Right hindlimb (tissue), 1 donor: ENCODE measurements at regions not wholly inside any gene's neighbourhood (a gene's known extent, or its start where the extent isn't known, plus 50 kb on each side); places are given as distances from the start of the nearest gene placed in this dataset.
A peak's percentile ranks its signal among the peaks of the same experiment; 100 is the strongest.

Source experiments
- DNase-seq: peaks from one replicate; pipeline ENCODE4 v3.0.0-alpha.2; 2018

DNA sequence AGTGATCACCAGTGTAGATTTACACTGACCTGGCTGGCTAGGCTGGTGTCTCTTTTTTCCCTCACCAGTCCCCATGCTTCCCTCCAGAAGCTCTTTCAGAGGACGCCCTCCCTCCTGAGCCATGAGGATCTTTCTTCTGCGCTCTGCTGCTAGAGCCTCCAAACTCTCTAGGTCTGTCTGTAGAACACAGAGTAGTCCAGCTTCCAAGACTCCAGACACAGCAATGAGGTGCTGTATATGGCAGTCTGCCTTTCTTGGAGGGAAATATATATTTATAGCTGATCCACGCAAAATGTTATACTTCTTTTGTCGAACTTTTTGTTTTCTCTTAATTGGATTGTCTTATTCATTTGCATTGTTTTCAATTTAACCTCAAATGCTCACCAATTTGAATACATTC is 1121.8 kb downstream of the ROBO2 start:
- DNase-seq: no peak

DNA sequence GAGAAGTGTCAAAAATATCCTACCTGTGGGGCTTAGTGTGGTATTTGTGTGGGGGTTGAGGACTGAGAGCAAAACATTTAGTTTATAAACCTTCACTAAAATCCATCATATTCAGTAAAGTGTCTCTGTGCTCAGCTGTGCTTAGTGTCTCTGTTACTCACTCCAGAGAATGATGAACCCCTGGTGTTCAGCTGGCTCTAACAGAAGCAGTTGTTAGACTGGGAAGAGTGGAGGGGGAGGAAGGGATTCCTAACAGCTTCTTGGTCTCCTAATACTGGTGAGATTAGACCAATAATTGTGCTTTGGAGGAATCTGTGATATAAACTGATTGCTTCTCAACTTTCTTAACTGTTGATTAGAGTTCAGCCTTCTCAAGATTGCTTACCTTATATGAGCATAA is 1123.5 kb downstream of the ROBO2 start:
- DNase-seq: no peak

DNA sequence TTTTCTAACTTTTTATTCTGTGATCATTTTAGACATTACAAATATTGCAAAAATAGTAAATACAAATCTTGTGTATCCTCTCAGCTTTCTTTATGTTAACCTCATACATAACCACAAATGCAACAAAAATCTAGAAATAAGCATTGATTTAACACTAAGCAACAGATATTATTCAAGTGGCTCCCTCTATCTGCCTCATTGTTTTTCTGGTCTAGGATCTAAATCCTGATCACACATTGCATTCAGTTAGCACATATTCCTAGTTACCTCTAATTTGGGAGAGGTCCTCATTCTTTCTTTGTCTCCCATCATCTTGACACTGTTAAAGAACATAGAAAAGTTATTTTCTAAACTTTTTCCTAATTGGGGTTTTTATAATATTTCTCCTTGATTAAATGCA is 1126.0 kb downstream of the ROBO2 start:
- DNase-seq: no peak

DNA sequence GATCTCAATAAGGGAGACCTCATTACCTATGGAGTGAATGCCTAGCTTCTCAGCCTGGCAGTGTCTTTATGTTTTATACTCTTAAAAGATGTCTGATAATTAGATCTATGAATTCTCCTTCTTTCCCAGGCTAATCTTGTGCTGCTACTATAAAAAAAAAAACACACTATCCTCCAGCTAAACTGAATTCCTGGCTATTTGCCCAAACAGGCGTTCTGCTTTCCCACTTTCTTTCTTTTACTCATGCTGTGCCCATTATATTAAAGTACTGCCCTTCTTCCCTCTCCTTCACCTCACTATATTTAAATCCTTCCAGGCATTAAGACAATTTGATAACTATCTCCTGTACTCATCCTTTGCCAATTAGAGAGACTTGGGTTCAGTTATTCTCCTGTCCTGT is 1134.9 kb downstream of the ROBO2 start:
- no peak for DNase-seq

DNA sequence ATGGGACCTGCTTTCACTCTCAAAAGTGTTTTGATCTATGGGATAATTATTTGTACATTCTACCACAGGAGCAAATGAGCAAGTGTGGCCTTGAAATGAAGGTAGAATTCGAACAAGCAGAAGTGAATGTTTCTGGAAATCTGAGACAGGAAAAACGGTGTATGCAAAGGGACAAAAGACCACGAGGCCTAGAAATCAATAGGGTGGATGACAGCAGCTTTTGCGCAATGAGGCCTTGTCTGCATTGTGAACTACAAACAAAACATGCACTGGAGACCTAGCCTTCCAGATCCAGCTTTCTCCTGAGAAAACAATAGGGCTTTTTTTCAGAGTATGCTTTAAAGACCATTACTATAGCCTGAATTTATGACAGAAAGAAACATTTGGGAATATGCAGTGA is 1137.0 kb downstream of the ROBO2 start:
- DNase-seq: no peak

DNA sequence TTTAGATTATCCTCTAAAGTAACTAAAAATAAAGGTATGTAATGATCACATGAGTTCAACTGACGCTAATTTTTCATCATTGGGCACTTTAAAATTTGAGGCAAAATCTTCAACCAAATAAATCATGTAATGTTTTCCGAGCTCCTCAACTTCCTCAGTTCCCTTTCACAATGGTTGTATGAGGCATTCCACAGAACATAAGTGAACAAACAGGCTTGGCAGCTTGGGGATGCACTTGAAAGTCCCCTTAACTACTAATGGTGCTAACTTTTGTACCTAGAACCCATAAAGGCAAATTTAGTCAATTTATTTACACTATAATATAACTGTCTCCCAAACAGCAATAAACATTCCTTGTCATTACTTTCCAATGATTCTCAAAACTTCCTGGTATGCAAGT is 1137.9 kb downstream of the ROBO2 start:
- DNase-seq: no peak

DNA sequence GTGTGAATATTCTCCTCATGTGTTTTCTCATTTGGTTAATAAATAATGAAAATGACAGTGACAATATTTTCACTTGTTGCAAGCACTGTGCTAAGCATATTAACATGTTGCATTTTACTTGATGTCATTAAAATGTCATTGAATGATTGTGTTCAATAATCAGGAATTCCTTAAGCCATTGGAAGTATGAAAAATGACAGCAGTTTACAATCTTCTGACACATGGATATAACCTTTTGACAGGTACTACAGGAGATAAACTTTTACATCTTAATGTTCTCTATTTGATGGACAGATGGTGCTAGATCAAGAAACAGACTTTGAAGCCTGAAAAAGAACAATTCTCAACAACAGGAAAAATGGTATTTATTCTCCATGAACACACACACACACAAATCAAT is 1138.3 kb downstream of the ROBO2 start:
- DNase-seq: no peak

DNA sequence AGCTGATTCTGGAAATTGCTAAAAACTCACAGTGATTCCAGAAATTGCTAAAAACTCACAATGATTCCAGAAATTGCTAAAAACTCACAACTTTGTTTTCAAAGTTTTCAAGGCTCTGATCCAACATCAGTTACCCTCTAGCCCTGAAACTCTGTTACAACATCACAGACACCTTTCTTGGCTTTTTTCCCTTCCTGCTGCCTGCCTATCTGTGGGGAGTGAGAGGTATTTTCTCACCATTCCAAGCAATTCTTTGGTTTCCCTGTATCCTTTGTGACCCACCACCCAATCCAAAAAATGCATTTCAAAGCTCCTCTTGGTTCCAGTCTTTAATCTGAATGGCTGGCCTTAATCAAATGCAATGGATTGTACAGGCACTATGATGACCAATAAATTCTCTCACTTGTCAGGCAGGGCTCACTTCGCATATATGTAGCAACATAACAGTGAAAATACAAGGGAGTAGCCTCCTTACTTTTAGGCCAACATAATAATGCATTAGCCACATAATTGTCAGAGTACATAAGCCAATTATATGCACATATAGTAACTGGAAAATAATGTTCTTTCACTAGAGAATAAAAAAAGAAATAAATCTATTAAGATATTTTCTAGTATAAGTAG is 1139.0 kb downstream of the ROBO2 start:
- no peak for DNase-seq

DNA sequence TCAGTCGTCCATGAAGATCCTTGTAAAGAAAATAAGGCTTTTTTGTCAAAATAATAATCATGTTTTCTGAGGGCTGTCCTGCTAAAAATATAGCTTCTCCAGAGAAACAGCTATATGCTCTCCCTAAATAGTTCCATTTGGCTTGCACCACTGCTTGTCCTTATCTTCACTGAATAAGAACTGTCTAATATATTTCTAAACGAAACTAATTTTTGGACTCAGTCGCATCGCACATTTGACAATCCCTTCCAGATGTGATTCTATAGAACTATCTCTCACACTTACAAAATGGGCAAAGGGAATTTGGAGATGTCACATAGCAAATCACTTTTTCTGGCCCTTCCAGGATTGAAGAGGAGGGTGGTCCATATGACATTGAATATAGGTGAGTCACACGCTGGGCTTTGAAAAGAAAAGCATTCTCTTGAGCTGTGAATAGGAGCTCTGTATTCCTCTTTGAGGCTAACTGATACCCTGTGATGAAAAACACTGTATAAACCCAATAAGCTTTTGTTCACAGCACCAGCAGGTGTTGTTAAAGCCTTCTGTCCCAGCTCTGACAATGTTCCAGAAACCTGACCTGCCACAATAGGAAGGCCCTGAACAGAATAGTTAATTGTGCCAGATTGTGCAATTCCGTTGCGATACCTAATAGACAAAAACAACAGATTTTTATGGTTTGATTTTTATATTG is 1144.2 kb downstream of the ROBO2 start:
- no peak for DNase-seq

DNA sequence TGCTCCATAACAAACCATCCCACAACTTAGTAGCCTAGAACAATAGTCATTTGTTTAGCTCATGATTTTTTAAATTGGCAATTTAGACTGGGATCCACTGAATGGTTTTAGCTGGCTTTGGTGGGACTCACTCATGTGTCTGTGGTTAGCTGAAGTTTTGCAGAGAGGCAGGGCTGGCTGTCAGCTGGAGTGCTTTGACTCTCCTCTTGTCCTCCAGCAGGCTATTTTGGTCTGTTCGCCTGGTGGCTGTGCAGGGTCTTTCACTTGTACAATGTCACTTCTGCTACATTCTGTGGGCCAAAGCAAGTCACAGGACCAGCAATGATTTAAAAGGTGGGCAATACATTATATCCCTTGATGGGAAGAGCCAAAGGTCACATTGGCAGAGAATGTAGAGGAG is 1146.5 kb downstream of the ROBO2 start:
- no peak for DNase-seq

DNA sequence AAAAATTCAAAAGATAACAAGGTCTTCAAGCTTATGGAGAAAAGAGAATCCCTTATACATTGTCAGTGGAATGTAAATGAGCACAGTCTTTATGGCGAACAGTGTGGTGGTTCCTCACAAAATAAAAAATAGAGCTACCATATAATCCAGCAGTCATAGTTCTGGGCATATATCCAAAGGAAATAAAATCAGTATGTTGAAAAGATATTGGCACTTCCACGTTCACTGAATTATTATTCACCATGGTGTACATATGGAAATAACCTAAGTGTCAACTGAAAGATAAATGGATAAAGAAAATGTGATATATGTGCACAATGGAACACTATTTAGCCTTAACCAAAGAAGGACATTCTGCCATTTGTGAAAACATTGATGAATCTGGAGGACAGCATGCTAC is 1161.2 kb downstream of the ROBO2 start:
- no peak for DNase-seq

DNA sequence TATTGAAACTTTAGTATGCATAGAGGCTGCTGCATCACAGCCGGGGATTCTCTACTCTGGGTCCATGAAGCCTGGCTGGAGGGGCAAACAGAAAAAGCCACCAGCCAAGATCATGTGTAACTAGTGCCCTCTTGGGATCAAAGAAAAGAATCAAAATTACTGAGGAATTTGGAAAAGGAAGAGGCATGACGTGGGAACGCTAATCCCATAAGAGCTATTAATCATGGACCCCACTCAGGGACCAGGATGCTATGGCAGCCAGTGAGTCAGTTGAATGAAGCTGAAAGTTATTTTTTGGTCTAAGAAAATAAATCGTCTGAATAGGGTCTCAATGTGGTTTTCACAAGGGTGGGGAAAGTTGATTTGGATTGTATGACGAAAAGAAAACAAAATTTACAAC is 1165.1 kb downstream of the ROBO2 start:
- no peak for DNase-seq

DNA sequence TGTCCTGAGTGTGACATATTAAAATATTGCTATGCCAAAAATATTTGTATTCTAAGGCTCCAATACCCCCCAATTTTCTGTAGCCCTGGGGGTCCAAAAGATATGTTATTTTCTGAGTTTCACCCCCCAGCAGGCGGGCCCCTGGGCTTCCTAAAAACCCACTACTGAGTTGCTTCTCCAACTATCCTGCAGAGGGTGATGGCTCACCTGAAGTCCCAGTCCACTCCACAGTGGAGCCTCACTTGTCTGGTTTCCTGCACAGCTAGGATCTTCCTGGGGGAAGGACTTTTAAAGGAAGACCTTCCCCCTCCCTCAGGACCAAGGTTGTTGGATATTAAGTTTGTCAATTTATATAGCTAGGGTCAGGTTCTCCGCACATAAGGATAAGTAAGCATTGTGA is 1181.4 kb downstream of the ROBO2 start:
- no peak for DNase-seq

DNA sequence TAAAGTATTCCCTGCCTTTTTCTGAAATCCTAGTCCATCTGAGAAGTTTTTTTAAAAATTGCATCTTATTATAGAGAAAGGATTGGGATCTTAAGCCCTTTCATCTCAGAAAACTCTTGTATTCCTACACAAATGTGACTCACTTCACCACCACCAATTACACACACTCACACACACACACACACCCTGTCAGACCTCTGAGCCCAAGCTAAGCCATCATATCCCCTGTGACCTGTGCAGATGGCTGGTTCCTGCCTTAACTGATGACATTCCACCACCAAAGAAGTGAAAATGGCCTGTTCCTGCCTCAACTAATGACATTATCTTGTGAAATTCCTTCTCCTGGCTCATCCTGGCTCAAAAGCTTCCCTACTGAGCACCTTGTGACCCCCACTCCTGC is 1181.9 kb downstream of the ROBO2 start:
- no peak for DNase-seq

DNA sequence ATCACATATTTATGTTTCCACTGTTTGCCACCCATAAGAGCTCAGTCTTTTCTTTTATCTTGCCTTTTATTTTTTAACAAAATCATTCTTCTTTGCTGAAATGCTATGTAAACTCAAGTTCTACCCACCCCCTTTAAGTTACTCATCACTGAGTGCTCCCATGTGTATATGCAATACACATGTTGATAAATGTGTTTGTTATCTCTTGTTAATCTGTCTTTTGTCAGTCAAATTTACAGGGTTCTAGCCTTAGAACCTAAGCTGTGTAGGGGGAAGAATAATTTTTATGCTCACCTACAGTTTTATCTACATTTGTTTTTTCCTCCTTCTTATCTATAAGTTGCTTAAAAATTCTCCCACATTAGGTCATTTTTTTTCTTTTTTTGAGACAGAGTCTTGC is 1195.9 kb downstream of the ROBO2 start:
- no peak for DNase-seq

DNA sequence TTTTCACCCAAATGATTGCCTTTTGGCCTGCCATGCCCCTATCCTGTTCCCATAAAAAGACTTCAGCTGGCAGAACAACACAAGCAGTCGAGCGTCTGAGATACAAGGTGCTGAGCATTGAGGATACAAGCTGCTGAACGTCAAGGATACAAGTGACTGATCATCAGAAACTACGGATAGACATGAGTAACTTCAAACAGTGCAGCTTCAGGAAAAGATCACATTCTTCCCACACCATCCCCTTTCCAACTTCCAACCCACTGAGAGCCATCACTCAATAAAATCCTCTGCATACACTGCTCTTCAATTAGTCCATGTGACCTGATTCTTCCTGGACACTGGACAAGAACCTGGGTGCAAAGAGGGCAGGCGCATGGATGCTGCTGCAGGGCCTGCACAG is 1198.9 kb downstream of the ROBO2 start:
- DNase-seq: no peak

DNA sequence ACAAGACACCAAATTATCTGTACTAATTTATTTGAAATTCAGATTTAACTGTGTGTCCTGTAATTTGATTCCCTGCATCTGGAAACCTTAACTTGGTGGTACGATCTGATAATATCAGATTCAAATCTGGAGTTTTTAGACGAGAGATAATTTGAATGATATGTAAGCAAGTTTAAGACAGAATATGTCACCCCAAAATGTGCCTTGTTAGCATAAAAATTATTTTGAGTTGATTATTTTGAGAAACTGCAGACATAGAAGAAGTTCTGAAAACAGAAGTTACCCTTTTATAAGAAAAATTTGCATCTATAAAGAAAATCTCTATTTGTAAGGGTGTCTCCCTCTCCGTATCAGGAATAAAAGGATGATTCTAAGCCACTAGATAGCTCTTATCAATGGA is 1202.8 kb downstream of the ROBO2 start:
- DNase-seq: no peak

DNA sequence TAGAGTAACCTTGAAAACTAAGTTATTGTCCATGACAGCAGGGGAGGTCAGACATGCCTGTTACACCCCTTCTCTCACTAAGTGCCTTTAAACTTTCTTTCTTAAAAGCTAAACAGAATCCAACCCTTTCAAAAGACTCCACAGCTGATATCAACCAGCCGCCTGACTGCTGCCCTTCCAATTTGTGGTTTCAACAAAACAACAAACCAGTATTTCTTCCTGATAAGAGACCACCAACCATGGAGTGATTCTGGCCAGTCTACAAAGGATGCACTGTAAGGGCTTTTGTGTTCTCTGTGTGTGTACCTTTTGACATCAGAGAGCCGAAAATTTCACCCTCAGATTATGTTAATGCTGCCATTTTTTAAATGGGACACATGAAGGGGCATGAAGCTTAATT is 1204.2 kb downstream of the ROBO2 start:
- no peak for DNase-seq

DNA sequence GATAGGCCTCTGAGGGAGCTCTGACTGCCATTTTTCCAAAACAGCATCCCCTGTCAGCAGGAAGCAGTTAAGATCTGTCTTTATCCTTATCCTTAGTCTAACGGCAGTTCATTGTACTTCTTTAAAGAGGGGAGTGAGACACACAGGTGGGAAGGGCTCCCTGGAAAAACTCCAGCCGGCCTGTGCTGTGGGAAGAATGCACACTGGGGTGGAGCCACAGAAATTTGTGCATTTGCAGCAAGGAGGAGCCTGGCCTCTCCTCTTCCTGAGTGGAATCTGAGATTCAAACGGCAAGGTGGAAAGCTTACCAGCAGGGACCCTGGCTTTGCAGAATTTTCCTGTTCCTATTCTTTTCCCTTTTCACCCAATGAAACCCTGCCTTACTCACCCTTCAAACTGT is 1209.4 kb downstream of the ROBO2 start:
- DNase-seq: peak; percentile 24

DNA sequence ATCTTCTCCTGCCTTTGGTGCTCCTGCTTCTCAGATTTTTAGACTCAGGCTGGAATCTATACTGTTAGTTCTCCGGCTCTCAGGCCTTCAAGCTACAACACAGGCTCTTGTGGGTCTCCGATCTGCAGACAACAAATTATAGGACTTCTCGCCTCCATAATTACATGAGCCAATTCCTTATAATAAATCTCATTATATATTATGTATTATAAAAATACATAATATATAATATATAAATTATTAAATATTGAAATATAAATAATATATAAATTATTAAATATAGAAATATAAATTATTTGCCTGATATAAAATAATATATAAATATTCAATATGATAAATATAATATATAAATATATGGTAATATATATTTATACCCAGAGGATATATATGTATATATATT is 1214.0 kb downstream of the ROBO2 start:
- no peak for DNase-seq

DNA sequence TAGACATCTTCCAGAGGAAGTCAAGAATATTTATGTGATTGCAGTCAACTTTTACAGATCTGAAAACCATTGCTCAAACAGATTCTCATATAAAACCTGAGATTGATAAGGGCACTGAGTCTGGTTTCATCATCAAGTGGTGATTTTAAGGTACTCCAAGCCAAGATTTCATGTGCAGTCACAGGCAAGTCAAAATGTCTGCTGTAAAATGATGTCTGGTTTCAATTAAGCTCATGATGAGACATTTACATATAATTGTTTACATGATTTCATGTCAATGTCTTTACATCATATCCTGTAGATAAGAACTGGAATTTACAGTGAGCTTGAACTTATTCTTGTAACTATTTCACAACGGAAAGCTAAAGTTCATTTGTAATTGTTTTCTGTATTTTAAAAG is 1215.5 kb downstream of the ROBO2 start:
- no peak for DNase-seq

DNA sequence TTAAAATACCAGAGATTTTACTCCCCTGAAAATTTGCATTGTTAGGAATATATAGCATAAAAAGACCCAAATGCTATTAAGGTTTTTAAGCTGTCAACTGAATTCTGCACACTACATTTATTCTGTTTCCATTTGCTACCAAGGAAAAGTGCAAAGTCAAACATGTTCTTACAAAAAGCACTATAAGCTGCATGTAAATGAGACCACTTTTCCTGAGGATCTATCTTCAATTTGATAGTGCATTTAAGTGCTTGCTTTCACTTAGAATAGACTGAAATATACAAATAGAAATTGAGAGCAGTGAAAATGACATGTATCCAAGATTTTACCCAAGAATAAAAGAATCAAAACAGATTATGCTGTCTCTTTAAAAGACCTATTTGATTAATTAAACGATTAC is 1216.2 kb downstream of the ROBO2 start:
- DNase-seq: no peak

DNA sequence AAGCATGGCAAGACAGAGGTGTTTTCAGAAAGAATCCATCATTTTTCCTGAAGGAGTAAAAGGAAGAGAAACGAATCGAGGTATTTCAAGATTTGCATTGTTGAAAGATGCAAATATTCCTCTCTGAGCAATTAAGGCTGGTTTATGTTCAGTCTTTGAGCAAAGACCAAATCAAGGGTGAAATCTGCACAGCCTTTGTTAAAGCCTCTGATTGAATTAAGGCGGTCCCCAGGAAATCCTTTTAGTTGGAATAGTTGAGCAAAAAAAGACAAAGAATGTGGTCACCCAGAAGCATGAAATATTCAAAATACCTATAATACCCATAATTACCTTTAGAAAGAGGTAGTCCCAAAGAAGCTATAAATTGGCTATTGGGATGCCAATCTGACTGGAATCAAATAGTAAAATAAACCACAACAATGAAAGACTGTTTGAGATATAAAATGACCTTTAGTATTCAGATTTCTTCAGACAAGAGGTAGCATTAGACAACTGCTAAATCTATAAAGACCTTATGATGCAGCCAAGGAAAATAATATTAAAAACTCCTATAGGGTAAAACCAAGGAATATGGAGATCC is 1218.1 kb downstream of the ROBO2 start:
- no peak for DNase-seq

DNA sequence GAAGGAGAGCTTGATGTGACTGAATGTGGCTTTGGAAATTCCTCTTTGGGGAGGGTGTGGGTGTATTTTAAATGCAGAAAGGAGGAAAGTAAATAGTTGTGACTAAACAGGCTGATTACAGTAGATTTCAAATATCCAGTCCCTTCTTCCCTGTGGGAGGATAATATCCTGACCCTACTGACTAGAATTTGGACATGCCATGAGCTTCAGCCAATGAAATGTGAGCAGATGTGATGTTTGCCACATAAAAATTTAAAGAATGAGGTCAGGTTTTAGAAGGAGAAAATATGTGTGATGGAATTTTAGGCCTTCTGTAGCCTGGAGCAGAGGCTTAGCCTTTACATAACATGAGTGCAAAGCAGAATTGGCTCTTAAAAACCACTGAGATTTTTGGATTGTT is 1218.9 kb downstream of the ROBO2 start:
- no peak for DNase-seq

DNA sequence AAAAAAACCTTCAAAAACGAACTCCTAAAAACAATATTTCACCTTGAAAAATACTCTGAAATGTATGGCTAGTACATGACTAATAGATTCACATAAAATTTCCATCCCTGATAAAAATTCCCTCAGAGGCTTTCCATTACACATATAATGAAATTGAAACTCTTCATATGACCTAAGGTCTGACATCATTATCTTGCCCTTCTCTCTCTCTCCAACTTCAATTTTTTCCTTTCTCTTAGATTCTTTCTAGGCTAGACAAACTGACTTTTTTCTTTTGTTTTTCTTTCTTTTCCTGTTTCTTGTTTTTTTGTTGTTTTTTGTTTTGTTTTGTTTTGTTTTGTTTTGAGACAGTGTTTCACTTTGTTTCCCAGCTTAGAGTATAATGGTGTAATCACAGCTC is 1220.5 kb downstream of the ROBO2 start:
- DNase-seq: no peak
